ENCODE measurements at regions not wholly inside any gene's neighbourhood (a gene's known extent, or its start where the extent isn't known, plus 50 kb on each side); places are given as distances from the start of the nearest gene placed in this dataset.

GRCh38 chr1:34645109-34645688, 109.6 kb upstream of the GJB5 start:
- no peak for TF ChIP-seq CTCF (conservative IDR thresholded peaks at IDR 0.05)
- H3K27ac ChIP-seq = no peak overlapping the region

- no peak overlapping the region for H3K27ac ChIP-seq
- TF ChIP-seq CTCF (conservative IDR thresholded peaks at IDR 0.05) = no peak
These were observed 108.9 kb upstream of the GJB5 start for GRCh38 chr1:34645919-34646318.

- no peak overlapping the region for H3K27ac ChIP-seq
- no peak for TF ChIP-seq CTCF (conservative IDR thresholded peaks at IDR 0.05)
These were observed 106.3 kb upstream of the GJB5 start for GRCh38 chr1:34648501-34648900.

GRCh38 chr1:34650090-34650489, 104.8 kb upstream of the GJB5 start:
- H3K27ac ChIP-seq = no peak overlapping the region
- TF ChIP-seq CTCF (conservative IDR thresholded peaks at IDR 0.05) = no peak

DNA sequence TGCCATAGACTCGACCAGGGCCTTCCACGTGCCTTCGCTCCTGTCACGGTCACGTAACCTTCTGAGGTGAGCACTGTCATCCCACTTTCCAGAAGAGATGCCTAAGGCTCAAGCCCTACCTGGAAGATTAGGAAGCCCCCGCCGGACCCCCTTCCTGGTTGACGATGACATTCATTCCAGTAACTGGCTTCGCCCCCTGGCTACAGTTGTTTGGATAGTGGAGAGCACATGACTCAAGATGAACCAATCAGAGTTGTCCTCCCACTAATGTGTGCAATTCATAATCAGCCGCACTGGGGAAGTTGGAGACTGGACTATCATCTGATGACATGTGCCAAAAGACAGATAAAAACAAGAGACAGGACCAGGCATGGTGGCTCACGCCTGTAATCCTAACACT, 104.0 kb upstream of the GJB5 start:
- TF ChIP-seq CTCF (conservative IDR thresholded peaks at IDR 0.05) = no peak
- no peak overlapping the region for H3K27ac ChIP-seq

GRCh38 chr1:34653110-34653509, 101.7 kb upstream of the GJB5 start:
- no peak for TF ChIP-seq CTCF (conservative IDR thresholded peaks at IDR 0.05)
- no peak overlapping the region for H3K27ac ChIP-seq

DNA sequence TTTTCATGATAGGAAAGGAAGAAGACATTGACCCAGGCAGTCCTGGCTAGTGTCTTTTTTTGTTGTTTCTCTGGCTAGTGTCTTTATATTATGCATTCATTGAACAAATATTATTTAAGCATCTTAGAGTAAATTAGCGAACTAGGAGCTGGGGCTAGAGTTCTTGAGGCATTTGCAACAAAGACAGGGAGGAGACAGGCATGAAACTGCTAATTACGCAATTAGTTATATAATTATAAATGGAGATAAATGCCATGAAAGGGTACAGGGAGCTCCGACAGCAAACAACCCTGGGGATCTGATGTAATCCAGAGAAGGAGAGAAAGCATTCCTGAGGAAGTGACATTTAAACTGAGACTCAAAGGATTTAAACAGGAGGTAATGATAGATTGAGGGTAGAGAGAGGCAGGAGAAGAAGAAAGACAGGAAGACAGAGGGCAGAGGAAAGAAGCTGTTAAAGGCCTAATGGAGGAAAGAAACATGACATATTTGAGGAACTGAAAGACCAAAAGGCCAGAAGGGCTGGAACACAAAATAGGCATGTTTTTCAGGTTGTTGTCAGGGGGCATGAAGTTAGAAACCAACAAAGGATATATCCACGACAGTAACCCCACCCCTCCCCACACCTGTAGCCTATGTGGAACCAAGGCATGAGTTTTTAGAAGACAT, 99.5 kb upstream of the GJB5 start:
- H3K27ac ChIP-seq = no peak overlapping the region
- no peak for TF ChIP-seq CTCF (conservative IDR thresholded peaks at IDR 0.05)

All from VCaP (cell line).